Astrocyte of the spinal cord (primary cell): ENCODE measurements at regions not wholly inside any gene's neighbourhood (a gene's known extent, or its start where the extent isn't known, plus 50 kb on each side); places are given as distances from the start of the nearest gene placed in this dataset.
A peak's percentile ranks its signal among the peaks of the same experiment; 100 is the strongest.

Experiments
- DNase-seq: peaks from one replicate; pipeline ENCODE4 v3.0.0; 2011; ENCODE audit warnings: low read depth, low spot score
- H3K4me3 ChIP-seq: 2 replicates; pipeline ENCODE4 v1.5.1; 2011; ENCODE audit warnings: low read depth, mild to moderate bottlenecking, low read length, moderate library complexity
- in situ Hi-C: cut with HindIII; loops from 2 replicates; pipeline ENCODE4 v1.10.0; 2017; ENCODE audit warnings: low sequenced_read_pairs
- TF ChIP-seq, protein P1 (sequence below): IDR thresholded peaks from 2 replicates; pipeline ENCODE4 v1.5.1; 2012; ENCODE audit warnings: low read depth, mild to moderate bottlenecking, low read length, inconsistent platforms

DNA sequence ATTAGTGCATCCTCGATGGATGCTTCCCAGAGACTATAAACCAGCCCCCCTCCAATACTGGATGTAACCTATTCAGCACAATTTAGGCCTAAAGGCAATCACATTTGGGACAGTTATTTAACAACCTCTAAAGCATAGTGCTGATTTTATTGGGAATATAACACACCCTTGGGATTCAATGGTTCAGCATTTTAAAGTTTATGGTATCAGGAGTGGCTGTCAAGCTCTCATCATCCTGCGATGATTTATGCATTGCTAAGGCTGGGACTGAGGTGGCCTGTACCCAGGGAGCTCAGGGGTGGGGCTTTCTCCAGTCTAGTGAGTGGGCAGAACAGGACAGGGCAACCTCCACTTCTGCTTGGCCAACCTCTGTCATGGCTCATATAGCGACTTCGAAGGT, 464.9 kb downstream of the INHBA start:
- in situ Hi-C loops: no loop called here
- TF ChIP-seq, protein P1, sequence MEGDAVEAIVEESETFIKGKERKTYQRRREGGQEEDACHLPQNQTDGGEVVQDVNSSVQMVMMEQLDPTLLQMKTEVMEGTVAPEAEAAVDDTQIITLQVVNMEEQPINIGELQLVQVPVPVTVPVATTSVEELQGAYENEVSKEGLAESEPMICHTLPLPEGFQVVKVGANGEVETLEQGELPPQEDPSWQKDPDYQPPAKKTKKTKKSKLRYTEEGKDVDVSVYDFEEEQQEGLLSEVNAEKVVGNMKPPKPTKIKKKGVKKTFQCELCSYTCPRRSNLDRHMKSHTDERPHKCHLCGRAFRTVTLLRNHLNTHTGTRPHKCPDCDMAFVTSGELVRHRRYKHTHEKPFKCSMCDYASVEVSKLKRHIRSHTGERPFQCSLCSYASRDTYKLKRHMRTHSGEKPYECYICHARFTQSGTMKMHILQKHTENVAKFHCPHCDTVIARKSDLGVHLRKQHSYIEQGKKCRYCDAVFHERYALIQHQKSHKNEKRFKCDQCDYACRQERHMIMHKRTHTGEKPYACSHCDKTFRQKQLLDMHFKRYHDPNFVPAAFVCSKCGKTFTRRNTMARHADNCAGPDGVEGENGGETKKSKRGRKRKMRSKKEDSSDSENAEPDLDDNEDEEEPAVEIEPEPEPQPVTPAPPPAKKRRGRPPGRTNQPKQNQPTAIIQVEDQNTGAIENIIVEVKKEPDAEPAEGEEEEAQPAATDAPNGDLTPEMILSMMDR: no peak
- no peak overlapping the region for H3K4me3 ChIP-seq
- DNase-seq: no peak

DNA sequence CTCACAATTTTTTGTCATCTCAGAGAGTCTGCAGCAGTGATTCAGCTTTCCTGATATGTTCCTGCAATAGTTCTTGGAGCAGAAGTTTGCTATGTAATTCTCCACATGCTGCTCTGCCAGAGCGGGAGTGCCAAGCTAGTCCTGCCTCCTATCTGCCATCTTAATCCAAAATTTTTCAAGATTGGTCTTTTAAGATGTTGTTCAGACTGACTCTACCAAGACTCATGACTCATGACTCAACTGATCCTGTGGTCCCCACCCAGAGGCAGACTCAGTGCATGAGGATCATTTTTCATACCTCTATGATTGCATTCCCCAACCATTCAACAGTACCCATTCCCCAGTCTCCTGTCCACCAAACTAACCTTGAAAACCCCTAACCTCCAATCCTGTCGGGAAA, 470.8 kb downstream of the INHBA start:
- no peak overlapping the region for H3K4me3 ChIP-seq
- no peak for DNase-seq
- TF ChIP-seq, protein P1: no peak
- in situ Hi-C loops: no loop called here

DNA sequence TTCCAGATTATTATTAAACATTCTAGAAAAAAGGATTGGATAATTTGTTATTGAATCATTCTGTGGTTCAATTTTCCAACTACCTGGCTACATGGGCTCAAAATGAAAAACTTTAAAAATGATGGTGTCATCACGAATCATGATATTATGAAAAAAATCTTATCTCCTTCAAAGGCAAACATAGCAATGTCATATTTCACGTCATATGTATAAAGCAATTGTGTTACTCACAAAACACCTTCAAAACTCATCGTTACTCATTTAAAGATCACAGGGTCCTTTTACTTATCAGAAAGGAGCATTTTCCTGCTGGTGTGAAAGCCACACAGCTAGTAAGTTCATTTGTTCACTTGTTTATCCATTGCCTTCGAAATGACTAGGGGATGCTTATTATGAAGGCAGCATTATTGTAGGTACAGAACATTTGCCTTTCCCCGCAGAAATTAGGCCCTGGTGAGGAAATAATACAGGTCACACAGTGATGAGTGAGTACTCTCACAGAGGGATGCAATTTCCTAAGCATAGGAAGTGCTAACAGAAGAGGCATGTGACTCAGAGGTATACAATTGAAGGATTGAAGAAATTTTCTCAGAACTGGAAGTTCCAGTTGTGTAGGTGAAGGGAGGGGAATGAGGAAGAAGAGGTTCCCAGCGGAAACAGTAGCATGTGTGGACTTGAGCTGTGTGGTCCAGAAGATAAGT, 478.7 kb downstream of the INHBA start:
- in situ Hi-C loops: no loop called here
- TF ChIP-seq, protein P1: no peak
- H3K4me3 ChIP-seq: no peak overlapping the region
- peak; percentile 15 for DNase-seq

DNA sequence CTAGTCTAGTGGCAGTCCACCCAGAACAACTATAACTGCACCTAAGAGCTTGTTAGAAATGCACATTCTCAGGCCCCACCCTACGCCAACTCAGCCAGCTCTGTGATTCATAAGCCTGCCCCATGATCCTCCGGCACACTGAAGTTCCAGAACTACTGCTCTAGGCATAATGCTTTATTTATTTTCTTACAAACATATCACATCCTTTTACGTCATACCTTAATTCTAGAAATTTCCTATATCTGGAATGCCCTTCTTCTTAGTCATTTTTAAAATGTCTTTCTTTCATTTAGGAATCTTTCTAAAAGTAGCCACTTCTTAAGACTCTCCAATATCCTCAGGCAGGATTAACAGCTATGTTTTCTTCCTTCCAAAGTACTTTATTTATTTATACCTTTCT, 480.1 kb downstream of the INHBA start:
- no peak overlapping the region for H3K4me3 ChIP-seq
- in situ Hi-C loops: no loop called here
- TF ChIP-seq, protein P1: no peak
- DNase-seq: peak; percentile 69

DNA sequence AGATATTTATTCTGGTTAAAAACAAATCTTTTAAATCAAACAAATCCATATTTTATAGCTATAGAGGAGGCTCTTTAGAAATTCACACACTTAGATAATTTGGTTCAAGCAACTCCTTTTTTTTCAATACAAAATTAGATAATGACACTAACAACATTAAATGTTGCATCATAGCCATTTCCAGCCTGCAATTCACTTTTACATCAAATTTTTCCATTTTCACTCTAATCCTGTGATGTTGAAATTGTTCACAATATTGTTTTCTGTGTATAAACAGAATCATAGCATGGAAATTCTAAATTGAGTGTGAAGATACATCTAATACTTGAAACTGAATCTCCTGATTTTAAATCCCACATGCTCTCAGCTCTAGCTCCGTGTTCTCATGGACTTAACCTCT, 482.6 kb downstream of the INHBA start:
- no peak overlapping the region for H3K4me3 ChIP-seq
- TF ChIP-seq, protein P1: no peak
- in situ Hi-C loops: no loop called here
- DNase-seq: no peak

DNA sequence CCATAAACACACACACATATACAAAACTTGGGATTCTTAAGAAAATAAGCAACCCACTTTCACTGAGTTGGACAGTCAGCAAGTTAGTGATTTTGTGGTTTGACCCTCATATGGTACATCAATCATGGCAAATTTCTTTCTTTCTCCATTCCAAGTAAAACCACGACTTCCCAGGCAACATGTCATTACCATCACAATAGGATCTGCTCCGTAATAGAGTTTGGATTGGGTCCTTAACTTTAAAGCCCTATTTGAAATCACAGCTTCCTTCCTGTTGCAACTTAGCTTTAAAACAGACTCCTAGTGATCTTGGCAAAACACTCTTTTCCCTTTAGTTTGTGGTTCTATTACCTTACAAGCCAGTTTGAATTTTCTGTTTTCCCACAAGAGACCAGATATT, 483.6 kb downstream of the INHBA start:
- no peak overlapping the region for H3K4me3 ChIP-seq
- TF ChIP-seq, protein P1: no peak
- DNase-seq: peak; percentile 78
- in situ Hi-C loops: no loop called here
